ENCODE measurements at regions not wholly inside any gene's neighbourhood (a gene's known extent, or its start where the extent isn't known, plus 50 kb on each side); places are given as distances from the start of the nearest gene placed in this dataset.
"Not testable (repeated sequence)": the region's sequence is repeated elsewhere in the genome, so short reads cannot be mapped to it uniquely, and the experiment has no call there.

DNA sequence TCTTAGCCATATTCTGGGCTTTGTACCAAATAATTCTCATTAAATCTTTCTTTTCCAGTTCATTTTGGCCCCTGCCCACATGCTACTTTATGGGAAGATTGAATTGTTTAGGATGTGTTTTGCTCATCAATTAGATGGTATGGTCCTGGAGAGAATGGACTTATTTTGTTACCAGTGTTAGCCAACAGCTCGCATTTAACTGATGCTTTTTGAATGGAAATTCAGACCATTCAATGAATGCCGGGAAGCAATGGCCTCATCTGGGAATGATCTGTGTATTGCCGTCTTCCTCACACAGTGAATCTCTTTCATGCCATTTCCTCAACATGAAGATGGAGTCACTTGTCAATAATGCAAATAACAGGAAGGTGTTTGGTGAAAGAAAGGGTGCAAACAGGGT is 370.6 kb upstream of the PIK3R1 start:
- DNase-seq (ENCODE audit: low spot score) = no peak
- TF ChIP-seq, protein P1, sequence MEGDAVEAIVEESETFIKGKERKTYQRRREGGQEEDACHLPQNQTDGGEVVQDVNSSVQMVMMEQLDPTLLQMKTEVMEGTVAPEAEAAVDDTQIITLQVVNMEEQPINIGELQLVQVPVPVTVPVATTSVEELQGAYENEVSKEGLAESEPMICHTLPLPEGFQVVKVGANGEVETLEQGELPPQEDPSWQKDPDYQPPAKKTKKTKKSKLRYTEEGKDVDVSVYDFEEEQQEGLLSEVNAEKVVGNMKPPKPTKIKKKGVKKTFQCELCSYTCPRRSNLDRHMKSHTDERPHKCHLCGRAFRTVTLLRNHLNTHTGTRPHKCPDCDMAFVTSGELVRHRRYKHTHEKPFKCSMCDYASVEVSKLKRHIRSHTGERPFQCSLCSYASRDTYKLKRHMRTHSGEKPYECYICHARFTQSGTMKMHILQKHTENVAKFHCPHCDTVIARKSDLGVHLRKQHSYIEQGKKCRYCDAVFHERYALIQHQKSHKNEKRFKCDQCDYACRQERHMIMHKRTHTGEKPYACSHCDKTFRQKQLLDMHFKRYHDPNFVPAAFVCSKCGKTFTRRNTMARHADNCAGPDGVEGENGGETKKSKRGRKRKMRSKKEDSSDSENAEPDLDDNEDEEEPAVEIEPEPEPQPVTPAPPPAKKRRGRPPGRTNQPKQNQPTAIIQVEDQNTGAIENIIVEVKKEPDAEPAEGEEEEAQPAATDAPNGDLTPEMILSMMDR (IDR thresholded peaks at IDR 0.05; ENCODE audit: extremely low read depth, missing control alignments) = no peak

DNA sequence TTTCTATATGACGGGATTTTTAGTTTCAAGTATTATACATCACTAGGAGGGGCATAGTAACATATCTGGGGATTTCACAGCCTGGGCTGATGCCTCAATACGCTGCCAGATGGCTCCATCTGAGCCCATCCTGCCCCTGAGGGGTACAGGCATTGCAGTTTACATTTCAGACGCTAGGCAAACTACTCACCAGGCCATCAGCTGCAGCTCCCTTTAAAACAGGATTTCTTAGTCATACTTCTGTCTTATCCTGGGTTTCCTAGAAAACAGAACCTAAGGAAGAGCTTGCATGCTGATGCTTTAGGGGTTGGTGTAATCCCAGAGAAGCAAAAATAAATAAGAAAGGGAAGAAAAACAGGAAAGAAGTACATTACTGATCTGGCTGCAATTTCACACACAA is 372.8 kb upstream of the PIK3R1 start:
- DNase-seq (ENCODE audit: low spot score) = no peak
- TF ChIP-seq, protein P1 (IDR thresholded peaks at IDR 0.05; ENCODE audit: extremely low read depth, missing control alignments) = no peak

DNA sequence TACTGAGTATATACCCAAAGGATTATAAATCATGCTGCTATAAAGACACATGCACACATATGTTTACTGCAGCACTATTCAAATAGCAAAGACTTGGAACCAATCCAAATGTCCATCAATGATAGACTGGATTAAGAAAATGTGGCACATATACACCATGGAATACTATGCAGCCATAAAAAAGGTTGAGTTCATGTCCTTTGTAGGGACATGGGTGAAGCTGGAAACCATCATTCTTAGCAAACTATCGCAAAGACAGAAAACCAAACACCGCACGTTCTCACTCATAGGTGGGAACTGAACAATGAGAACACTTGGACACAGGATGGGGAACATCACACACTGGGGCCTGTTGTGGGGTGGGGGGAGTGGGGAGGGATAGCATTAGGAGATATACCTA is 378.3 kb upstream of the PIK3R1 start:
- not testable (repeated sequence) for DNase-seq (ENCODE audit: low spot score)

DNA sequence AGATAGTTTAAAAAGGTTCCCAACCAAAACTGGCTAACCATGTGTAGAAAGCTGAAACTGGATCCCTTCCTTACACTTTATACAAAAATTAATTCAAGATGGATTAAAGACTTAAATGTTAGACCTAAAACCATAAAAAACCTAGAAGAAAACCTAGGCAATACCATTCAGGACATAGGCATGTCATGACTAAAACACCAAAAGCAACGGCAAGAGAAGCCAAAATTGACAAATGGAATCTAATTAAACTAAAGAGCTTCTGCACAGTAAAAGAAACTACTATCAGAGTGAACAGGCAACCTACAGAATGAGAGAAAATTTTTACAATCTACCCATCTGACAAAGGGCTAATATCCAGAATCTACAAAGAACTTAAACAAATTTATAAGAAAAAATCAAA is 379.1 kb upstream of the PIK3R1 start:
- DNase-seq (ENCODE audit: low spot score) = not testable (repeated sequence)

DNA sequence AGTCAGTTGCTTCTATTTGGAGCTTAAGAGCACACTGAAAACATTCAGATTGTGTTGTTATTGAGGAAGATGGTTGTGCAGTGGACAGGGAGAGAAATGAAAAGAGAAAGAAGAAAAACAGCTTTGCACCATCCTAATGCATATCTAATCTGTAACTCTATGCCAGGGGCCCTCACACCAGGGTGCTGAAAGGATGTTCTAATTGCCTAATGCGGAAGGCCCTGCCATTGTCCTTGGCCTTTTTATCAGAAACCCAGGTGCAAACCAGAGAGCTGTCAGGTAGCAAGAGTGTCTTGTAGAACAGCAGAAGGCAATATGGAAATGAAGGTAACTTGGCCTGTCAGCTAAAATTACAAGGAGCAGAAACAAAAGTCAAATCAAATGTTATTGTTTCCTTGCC is 384.5 kb upstream of the PIK3R1 start:
- TF ChIP-seq, protein P1 (IDR thresholded peaks at IDR 0.05; ENCODE audit: extremely low read depth, missing control alignments) = no peak
- DNase-seq (ENCODE audit: low spot score) = no peak

DNA sequence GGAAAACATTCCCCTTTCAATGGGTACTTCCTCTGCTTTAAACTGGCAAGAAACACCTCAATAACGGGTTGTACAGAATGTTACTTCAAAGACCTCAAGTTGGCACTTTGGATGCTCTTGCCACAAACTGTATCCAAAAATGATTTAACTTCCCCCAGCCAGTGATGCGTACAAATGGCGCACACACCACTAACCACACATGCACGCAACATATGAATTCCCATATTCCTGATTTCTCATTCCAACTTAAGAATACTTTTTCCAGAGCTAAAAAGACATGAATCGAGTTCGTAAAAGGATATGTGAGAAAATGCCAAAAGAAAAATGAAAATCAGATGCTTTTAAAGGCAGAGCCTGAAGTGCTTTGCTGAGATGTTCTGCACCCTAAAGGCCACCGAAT is 388.0 kb upstream of the PIK3R1 start:
- TF ChIP-seq, protein P1 (IDR thresholded peaks at IDR 0.05; ENCODE audit: extremely low read depth, missing control alignments) = no peak
- no peak for DNase-seq (ENCODE audit: low spot score)

DNA sequence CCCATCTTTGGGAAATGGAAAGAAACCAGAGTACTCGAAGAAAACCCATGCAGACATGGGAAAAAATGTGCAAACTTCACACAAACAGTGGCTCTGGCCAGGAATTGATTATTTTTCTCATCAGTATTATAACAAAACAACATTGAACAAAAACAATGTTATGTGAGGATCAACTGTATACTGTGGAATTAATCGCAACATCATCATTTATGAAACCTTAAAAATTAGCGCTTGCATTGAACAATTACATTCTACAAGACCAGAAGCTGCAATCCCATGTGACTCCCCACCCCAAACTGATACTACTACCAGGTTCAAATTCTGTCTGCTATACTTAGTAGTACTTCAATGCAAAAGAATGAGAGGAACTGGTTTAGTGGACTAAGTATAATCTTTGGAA is 390.7 kb upstream of the PIK3R1 start:
- TF ChIP-seq, protein P1 (IDR thresholded peaks at IDR 0.05; ENCODE audit: extremely low read depth, missing control alignments) = no peak
- DNase-seq (ENCODE audit: low spot score) = no peak

DNA sequence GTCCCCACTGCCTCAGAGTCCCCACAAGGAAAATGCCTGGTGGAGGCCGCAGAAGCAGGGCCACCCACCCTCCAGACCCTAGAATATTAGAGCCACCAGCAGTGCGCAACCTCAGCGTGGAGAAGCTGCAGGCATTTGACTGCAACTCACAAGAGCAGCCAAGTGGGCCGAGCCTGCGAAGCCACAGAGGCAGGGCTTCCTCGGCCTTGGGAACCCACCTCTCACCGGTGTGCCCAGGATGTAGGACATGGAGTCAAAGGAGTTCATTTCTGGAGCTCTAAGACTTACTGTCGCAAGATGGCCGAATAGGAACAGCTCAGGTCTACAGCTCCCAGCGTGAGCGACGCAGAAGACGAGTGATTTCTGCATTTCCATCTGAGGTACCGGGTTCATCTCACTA is 397.9 kb upstream of the PIK3R1 start:
- no peak for DNase-seq (ENCODE audit: low spot score)
- TF ChIP-seq, protein P1 (IDR thresholded peaks at IDR 0.05; ENCODE audit: extremely low read depth, missing control alignments) = no peak

DNA sequence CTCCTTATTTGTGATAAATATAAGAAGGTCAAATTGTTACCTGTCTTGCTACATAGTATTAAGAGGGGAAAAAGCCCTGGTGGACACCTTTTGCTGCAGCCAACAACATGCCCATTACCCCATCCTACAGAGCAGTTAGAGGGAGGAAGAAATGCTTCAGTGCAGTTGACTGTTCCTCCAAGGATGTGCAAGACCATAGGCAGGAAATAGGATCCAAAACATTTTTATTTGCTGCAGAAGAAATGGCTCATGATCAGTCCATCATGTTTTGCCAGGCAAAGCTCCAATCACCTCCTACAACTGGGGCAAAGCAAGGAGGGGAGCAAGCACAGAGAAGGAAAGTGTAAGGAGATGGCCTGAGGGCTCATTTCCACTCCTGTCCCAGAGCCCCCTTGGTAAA is 399.1 kb upstream of the PIK3R1 start:
- no peak for DNase-seq (ENCODE audit: low spot score)
- TF ChIP-seq, protein P1 (IDR thresholded peaks at IDR 0.05; ENCODE audit: extremely low read depth, missing control alignments) = no peak

Data from GM20000 (cell line).